ENCODE measurements at regions not wholly inside any gene's neighbourhood (a gene's known extent, or its start where the extent isn't known, plus 50 kb on each side); places are given as distances from the start of the nearest gene placed in this dataset.
A peak's percentile ranks its signal among the peaks of the same experiment; 100 is the strongest.

DNA sequence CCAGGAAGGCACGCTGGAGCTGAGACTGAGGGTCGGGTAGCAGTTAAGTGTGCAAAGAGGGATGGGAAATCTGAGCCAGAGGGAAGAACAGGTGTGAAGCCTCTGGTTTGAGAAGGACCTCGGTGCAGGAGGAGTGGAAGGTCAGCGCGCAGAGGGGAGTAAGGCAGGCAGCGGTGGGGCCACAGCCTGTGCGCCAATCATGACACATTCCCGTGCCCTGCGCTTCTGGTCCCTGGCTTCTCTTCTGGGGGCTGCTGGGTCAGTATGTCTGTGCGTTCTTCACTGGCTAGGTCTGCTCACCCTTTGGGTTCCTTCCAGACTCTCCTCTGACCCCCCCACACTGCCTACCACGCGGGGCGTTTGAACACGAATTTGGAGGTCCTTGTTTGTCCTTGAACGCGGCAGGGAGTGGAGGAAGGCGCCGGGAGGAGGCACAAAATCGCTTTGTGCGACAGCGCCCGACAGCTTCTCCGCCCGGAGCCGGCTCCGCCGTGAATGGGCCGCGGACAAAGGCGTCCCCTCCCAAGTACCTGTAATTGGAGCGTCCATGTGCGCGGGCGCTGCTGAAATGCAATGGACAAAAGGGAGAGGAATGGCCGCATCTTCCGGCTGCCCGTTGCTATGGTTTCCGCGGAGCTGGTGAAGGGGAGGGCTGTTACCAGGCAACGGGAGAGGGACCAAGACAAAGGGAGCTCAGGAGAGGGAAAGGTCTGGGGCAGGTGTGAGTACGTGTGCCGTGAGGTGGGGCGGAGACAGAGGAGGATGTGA, 207.2 kb upstream of the SRRM4 start:
- peak overlapping the region; percentile 57; the same call in 1 of the 2 replicates for H3K27ac ChIP-seq (ENCODE audit: low read depth, low read length)
- H2AFZ ChIP-seq (ENCODE audit: low read length): peak overlapping the region; percentile 98
- no peak overlapping the region for H3K23ac ChIP-seq (ENCODE audit: insufficient read length)
- H4K5ac ChIP-seq (ENCODE audit: insufficient read length, low read depth, low read length): no peak overlapping the region
- peak overlapping the region; percentile 52; the same call in 1 of the 2 replicates for H3K18ac ChIP-seq (ENCODE audit: extremely low read depth, low read length)
- FAIRE-seq: peak; percentile 87
- DNase-seq (ENCODE audit: low read depth in 1 of 2, low spot score in 2 of 2): peak; percentile 82 to 85
- peaks cover 9% of the 10 kb centered on the region for H3K23me2 ChIP-seq (ENCODE audit: low read depth, low read length)
- peak overlapping the region; percentile 5 for H3K56ac ChIP-seq (replicated peaks; ENCODE audit: insufficient read length, low read depth, low read length)
- no peaks in the 10 kb centered on the region for H3K36me3 ChIP-seq (ENCODE audit: control insufficient read depth in 2 of 4, insufficient read depth in 4 of 4, low read length in 3 of 4)
- peak overlapping the region; percentile 48 for H2BK120ac ChIP-seq (replicated peaks; ENCODE audit: low read depth, low read length)
- ChIA-PET POLR2A (ENCODE audit: partially characterized antibody) (interaction anchor here (0.7 to 2.2 kb wide), 10 partner anchors 8 to 1256 kb away, joined by 3 to 8 read pairs (median 3); no protein-coding TSS in a partner anchor), CTCF (ENCODE audit: partially characterized antibody) (interaction anchor here (0.8 to 2.2 kb wide), 7 partner anchors 15 to 670 kb away, joined by 3 to 6 read pairs (median 3); no protein-coding TSS in a partner anchor)
- H3K4ac ChIP-seq (replicated peaks; ENCODE audit: insufficient read length, low read depth, low read length): no peak overlapping the region
- peak overlapping the region; percentile 16; the same call in 1 of the 2 replicates for H2AK5ac ChIP-seq (ENCODE audit: low read depth, low read length)
- H3K14ac ChIP-seq (ENCODE audit: insufficient read length): no peak overlapping the region
- peak overlapping the region; percentile 38 to 64 (median 56) for H3K4me3 ChIP-seq (ENCODE audit: extremely low read depth in 1 of 4, insufficient read depth in 2 of 4, low read depth in 3 of 4, low read length in 4 of 4)
- H2BK5ac ChIP-seq (ENCODE audit: low read depth, low read length): peak overlapping the region; percentile 85; the same call in 1 of the 2 replicates
- peak overlapping the region; percentile 83 for H2BK15ac ChIP-seq (ENCODE audit: low read length)
- peak overlapping the region; percentile 49 for H4K91ac ChIP-seq (replicated peaks; ENCODE audit: insufficient read length, low read length)
- H3K79me1 ChIP-seq (ENCODE audit: low read depth, low read length): no peaks in the 10 kb centered on the region
- peaks cover 0 to 7% (median 5%) of the 10 kb centered on the region in 4 experiments; a peak in 5 of 7 replicates for H3K27me3 ChIP-seq (replicated peaks in 1 of 4; ENCODE audit: control insufficient read depth in 3 of 4, extremely low read depth in 1 of 4, insufficient read depth in 3 of 4, low read length in 3 of 4)
- H3K79me2 ChIP-seq (ENCODE audit: control insufficient read depth in 1 of 2, insufficient read depth in 2 of 2, low read length in 2 of 2): no peaks in the 10 kb centered on the region
- H4K20me1 ChIP-seq (replicated peaks in 1 of 2; ENCODE audit: control insufficient read depth in 1 of 2, insufficient read depth in 2 of 2, low read length in 2 of 2): no peaks in the 10 kb centered on the region
- H3K9ac ChIP-seq (replicated peaks in 1 of 4; ENCODE audit: extremely low read depth in 1 of 4, low read depth in 3 of 4, low read length in 3 of 4): peak overlapping the region in 3 of 4 experiments; percentile 59 to 80 (median 75); a peak in 6 of 7 replicates
- H2BK12ac ChIP-seq (ENCODE audit: low read depth, low read length): peak overlapping the region; percentile 97
- whole genome bisulfite sequencing, 2 experiments (ENCODE audit: extremely low coverage in 1 of 2, insufficient coverage in 1 of 2, insufficient read length in 1 of 2, insufficient replicate concordance in 2 of 2, low coverage in 1 of 2, low lambda C conversion rate in 2 of 2, missing lambda C conversion rate in 1 of 2): 10% methylated on average over 42 of the region's 43 CpGs; no CpG with 5 or more reads in 1 of the 2 experiments
- H4K8ac ChIP-seq (ENCODE audit: extremely low read depth, insufficient read depth, low read length): peak overlapping the region; percentile 97; the same call in 1 of the 2 replicates
- peak overlapping the region; percentile 81; the same call in 1 of the 2 replicates for H2BK20ac ChIP-seq (ENCODE audit: low read length)
- peaks cover 6 to 25% (median 12%) of the 10 kb centered on the region in 4 experiments for H3K4me1 ChIP-seq (replicated peaks in 1 of 4; ENCODE audit: control insufficient read depth in 3 of 4, insufficient read depth in 4 of 4, low read length in 3 of 4)
- H3K9me3 ChIP-seq (ENCODE audit: insufficient read depth in 2 of 2, low read depth in 1 of 2, low read length in 1 of 2): no peaks in the 10 kb centered on the region
- peak overlapping the region; percentile 75 for H3K4me2 ChIP-seq (ENCODE audit: insufficient read depth in 1 of 2, low read depth in 2 of 2, low read length in 2 of 2)
- TF ChIP-seq SP1 (IDR thresholded peaks at IDR 0.05; ENCODE audit: low read depth, low read length) (no peak), CTBP2 (IDR thresholded peaks at IDR 0.05; ENCODE audit: borderline replicate concordance, insufficient read depth, insufficient read length, low read length) (peak; percentile 73), ASH2L (IDR thresholded peaks at IDR 0.05; ENCODE audit: low read length) (peak; percentile 71), TAF7 (optimal IDR thresholded peaks at IDR 0.05; ENCODE audit: borderline replicate concordance, low read depth, low read length) (peak; percentile 71), SIX5 (IDR thresholded peaks at IDR 0.05; ENCODE audit: low read depth, low read length) (no peak), ZNF274 (IDR thresholded peaks at IDR 0.05; ENCODE audit: borderline replicate concordance, extremely low read depth, low read length) (no peak), KDM1A (IDR thresholded peaks at IDR 0.05; ENCODE audit: borderline replicate concordance, low read length) (no peak), TAF1 (IDR thresholded peaks at IDR 0.05; ENCODE audit: low read depth, low read length) (peak; percentile 82), GTF2F1 (IDR thresholded peaks at IDR 0.05; ENCODE audit: borderline replicate concordance, low read depth, low read length) (no peak), BACH1 (IDR thresholded peaks at IDR 0.05; ENCODE audit: low read length) (no peak), KDM4A (IDR thresholded peaks at IDR 0.05; ENCODE audit: low read depth, low read length, severe bottlenecking) (peak; percentile 69), SIN3A (conservative IDR thresholded peaks at IDR 0.05 in 1 of 2, IDR thresholded peaks at IDR 0.05 in 1 of 2; ENCODE audit: low read depth in 1 of 2, low read length in 2 of 2) (peak in 1 of 2 experiments; percentile 75; a peak in 2 of 4 replicates)
